HEK293T (cell line): ENCODE measurements at regions not wholly inside any gene's neighbourhood (a gene's known extent, or its start where the extent isn't known, plus 50 kb on each side); places are given as distances from the start of the nearest gene placed in this dataset.

ENCODE experiments used
- CTCF ChIA-PET: fragments of 350-600 bp; formaldehyde crosslinking; extraction: SDS; loops from one replicate; lab custom pipeline; 2021; ENCODE audit warnings: antibody characterized with exemption, inconsistent platforms; lab: Yijun Ruan, JAX
- POLR2A ChIA-PET: fragments of 350-600 bp; formaldehyde crosslinking; extraction: SDS; loops from one replicate; lab custom pipeline; 2020; ENCODE audit warnings: antibody characterized with exemption, inconsistent platforms; lab: Yijun Ruan, JAX
- DNase-seq: peaks from one replicate; pipeline ENCODE4 v3.0.0; 2012; ENCODE audit warnings: mixed read lengths; ENCODE audit errors: extremely low spot score
- ARNT ChIP-seq: fragments of 450-650 bp; IDR thresholded peaks from 2 replicates; pipeline ENCODE4 v1.6.1; 2017; ENCODE audit warnings: mild to moderate bottlenecking
- BHLHE40 ChIP-seq: fragments of 450-650 bp; IDR thresholded peaks from 2 replicates; pipeline ENCODE4 v1.6.1; 2016; ENCODE audit warnings: mild to moderate bottlenecking, moderate library complexity, borderline replicate concordance
- CTBP1 ChIP-seq: fragments of 450-650 bp; IDR thresholded peaks from 2 replicates; pipeline ENCODE4 v1.6.1; 2016; ENCODE audit warnings: borderline replicate concordance
- ELF4 ChIP-seq: fragments of 450-650 bp; IDR thresholded peaks from 2 replicates; pipeline ENCODE4 v1.6.1; 2017; ENCODE audit warnings: antibody characterized with exemption
- FOXA1 ChIP-seq: fragments of 450-650 bp; IDR thresholded peaks from 2 replicates; pipeline ENCODE4 v1.6.1; 2016; ENCODE audit warnings: mild to moderate bottlenecking
- FOXK2 ChIP-seq: fragments of 450-650 bp; IDR thresholded peaks from 2 replicates; pipeline ENCODE4 v1.6.1; 2016; ENCODE audit warnings: mild to moderate bottlenecking
- FOXM1 ChIP-seq: fragments of 450-650 bp; IDR thresholded peaks from 2 replicates; pipeline ENCODE4 v1.6.1; 2017; ENCODE audit warnings: mild to moderate bottlenecking, borderline replicate concordance
- HDGF ChIP-seq: fragments of 450-650 bp; IDR thresholded peaks from 2 replicates; pipeline ENCODE4 v1.6.1; 2017; ENCODE audit warnings: antibody characterized with exemption, borderline replicate concordance
- L3MBTL2 ChIP-seq: fragments of 450-650 bp; conservative IDR thresholded peaks from 2 replicates; pipeline ENCODE4 v1.6.1; 2016; ENCODE audit warnings: mild to moderate bottlenecking
- LEF1 ChIP-seq: fragments of 450-650 bp; IDR thresholded peaks from 2 replicates; pipeline ENCODE4 v1.6.1; 2017; ENCODE audit warnings: mild to moderate bottlenecking, borderline replicate concordance
- NFRKB ChIP-seq: fragments of 450-650 bp; IDR thresholded peaks from 2 replicates; pipeline ENCODE4 v1.6.1; 2016; ENCODE audit warnings: mild to moderate bottlenecking, moderate library complexity
- SP1 ChIP-seq: fragments of 450-650 bp; IDR thresholded peaks from 2 replicates; pipeline ENCODE4 v1.6.1; 2017
- SUZ12 ChIP-seq: fragments of 450-650 bp; IDR thresholded peaks from 2 replicates; pipeline ENCODE4 v1.6.1; 2016; ENCODE audit warnings: mild to moderate bottlenecking
- TARDBP ChIP-seq: fragments of 450-650 bp; IDR thresholded peaks from 2 replicates; pipeline ENCODE4 v1.6.1; 2016
- ZNF384 ChIP-seq: fragments of 450-650 bp; IDR thresholded peaks from 2 replicates; pipeline ENCODE4 v1.6.1; 2016
- TF ChIP-seq, protein P1 (sequence below): fragments of 450-650 bp; IDR thresholded peaks from 2 replicates; pipeline ENCODE4 v1.6.1; 2016

DNA sequence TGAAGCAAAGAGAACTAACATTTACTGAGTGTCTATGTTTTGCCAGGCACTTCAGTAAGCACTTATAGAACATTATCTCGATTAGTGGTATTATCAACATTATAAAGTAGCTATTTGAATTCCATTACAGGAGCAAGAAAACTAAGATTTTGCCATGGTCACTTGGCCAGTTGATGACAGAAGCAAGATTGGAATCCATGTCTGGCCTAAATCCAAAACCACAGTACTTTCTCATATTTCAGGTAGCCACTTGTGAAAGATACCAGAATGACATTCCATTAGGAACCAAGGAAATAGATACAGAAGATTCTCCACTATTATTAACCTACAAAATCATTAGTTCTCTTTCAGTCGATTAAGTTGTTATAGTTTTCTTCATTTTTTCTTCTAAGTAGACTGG lies 691.0 kb upstream of the API5 start:
- no peak for DNase-seq
- CTCF ChIA-PET: interaction anchor here (1.1 kb wide), 1 partner anchor 11 kb away, joined by 3 read pairs; no protein-coding TSS in a partner anchor
- TF ChIP-seq HDGF (no peak), FOXA1 (no peak), BHLHE40 (no peak), TARDBP (no peak), ZNF384 (no peak), CTBP1 (no peak), NFRKB (no peak), L3MBTL2 (no peak), LEF1 (no peak), SP1 (no peak), ARNT (no peak), ELF4 (no peak), SUZ12 (no peak), FOXM1 (no peak), FOXK2 (no peak)
- TF ChIP-seq, protein P1, sequence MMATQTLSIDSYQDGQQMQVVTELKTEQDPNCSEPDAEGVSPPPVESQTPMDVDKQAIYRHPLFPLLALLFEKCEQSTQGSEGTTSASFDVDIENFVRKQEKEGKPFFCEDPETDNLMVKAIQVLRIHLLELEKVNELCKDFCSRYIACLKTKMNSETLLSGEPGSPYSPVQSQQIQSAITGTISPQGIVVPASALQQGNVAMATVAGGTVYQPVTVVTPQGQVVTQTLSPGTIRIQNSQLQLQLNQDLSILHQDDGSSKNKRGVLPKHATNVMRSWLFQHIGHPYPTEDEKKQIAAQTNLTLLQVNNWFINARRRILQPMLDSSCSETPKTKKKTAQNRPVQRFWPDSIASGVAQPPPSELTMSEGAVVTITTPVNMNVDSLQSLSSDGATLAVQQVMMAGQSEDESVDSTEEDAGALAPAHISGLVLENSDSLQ: no peak
- POLR2A ChIA-PET: no interaction called here

GRCh38 chr11:42625757-42626665 lies 685.8 kb upstream of the API5 start:
- TF ChIP-seq HDGF: no peak
- no peak for TF ChIP-seq SP1
- no peak for TF ChIP-seq FOXA1
- TF ChIP-seq SUZ12: no peak
- TF ChIP-seq CTBP1: no peak
- no peak for TF ChIP-seq LEF1
- TF ChIP-seq, protein P1: no peak
- ChIA-PET POLR2A (no interaction called here), CTCF (no interaction called here)
- DNase-seq: no peak

GRCh38 chr11:42631220-42631843 lies 680.5 kb upstream of the API5 start:
- POLR2A ChIA-PET: no interaction called here

GRCh38 chr11:42646959-42647358 lies 664.8 kb upstream of the API5 start:
- no peak for TF ChIP-seq ZNF384
- TF ChIP-seq FOXM1: no peak
- TF ChIP-seq CTBP1: no peak
- TF ChIP-seq SUZ12: no peak
- TF ChIP-seq FOXK2: no peak
- TF ChIP-seq LEF1: no peak
- no peak for TF ChIP-seq ARNT
- no peak for TF ChIP-seq NFRKB
- TF ChIP-seq FOXA1: no peak
- TF ChIP-seq HDGF: no peak
- no peak for TF ChIP-seq BHLHE40
- TF ChIP-seq TARDBP: no peak
- TF ChIP-seq L3MBTL2: no peak
- no peak for TF ChIP-seq SP1
- DNase-seq: no peak
- CTCF ChIA-PET: no interaction called here
- POLR2A ChIA-PET: no interaction called here

More at GRCh38 chr11:42631220-42631843, 680.5 kb upstream of the API5 start:
- DNase-seq: no peak
- TF ChIP-seq NFRKB (no peak), FOXA1 (no peak), LEF1 (no peak), CTBP1 (no peak), TARDBP (no peak), FOXM1 (no peak), ELF4 (no peak), ZNF384 (no peak), HDGF (no peak), SUZ12 (no peak)
- CTCF ChIA-PET: interaction anchor here (0.6 kb wide), 1 partner anchor 11 kb away, joined by 3 read pairs; no protein-coding TSS in a partner anchor

DNA sequence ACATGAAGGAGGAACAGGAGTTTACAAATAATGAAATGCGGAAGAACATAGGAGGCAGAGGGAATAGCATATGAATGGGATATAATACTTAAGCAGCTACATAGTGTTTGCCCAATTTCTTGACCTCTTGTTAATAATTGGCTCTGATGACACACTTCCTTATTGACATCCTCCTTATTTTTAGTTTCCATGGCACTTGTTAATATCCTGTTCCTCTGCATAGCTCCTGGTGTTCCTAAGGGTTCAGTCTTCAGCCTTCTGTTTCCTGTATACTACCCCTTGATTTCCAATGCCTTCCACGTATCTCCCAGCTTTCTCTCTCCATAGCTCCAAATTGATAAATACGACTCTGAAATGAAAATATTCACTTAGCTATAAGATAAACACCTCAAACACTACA lies 663.8 kb upstream of the API5 start:
- DNase-seq: no peak
- TF ChIP-seq, protein P1: no peak
- TF ChIP-seq SP1: no peak
- POLR2A ChIA-PET: no interaction called here
- CTCF ChIA-PET: no interaction called here

GRCh38 chr11:42651621-42652020 lies 660.2 kb upstream of the API5 start:
- DNase-seq: no peak
- TF ChIP-seq CTBP1 (no peak), SUZ12 (no peak), BHLHE40 (no peak), LEF1 (no peak), FOXK2 (no peak), TARDBP (no peak), ARNT (no peak), HDGF (no peak)
- TF ChIP-seq, protein P1: no peak
- ChIA-PET CTCF (no interaction called here), POLR2A (no interaction called here)
